Activated CD8-positive, alpha-beta T cell treated with anti-CD3 and anti-CD28 coated beads for 36 hours (primary cell): ENCODE measurements at regions not wholly inside any gene's neighbourhood (a gene's known extent, or its start where the extent isn't known, plus 50 kb on each side); places are given as distances from the start of the nearest gene placed in this dataset.

Source experiments
- ATAC-seq: fragments of 200-7000 bp; cut with Tn5 transposase; one replicate; pipeline ENCODE4 v1.10.0; 2021; ENCODE audit warnings: mild to moderate bottlenecking, moderate library complexity
- CTCF ChIA-PET: fragments of 350-600 bp; sonication (Branson Sonifier 250); formaldehyde crosslinking; loops from one replicate; lab custom pipeline; 2021; ENCODE audit warnings: antibody characterized with exemption; lab: Charles Lee
- POLR2A ChIA-PET: fragments of 350-600 bp; sonication (Branson Sonifier 250); formaldehyde crosslinking; loops from one replicate; lab custom pipeline; 2021; ENCODE audit warnings: antibody characterized with exemption; lab: Charles Lee
- DNase-seq: peaks from one replicate; pipeline ENCODE4 v3.0.0-alpha.2; 2020
- H3K27ac Mint-ChIP-seq: one replicate; pipeline ENCODE4 v1.8.0; 2021; ENCODE audit warnings: mild to moderate bottlenecking, mixed read lengths
- H3K27me3 Mint-ChIP-seq: one replicate; pipeline ENCODE4 v1.8.0; 2021; ENCODE audit warnings: mixed read lengths
- H3K36me3 Mint-ChIP-seq: one replicate; pipeline ENCODE4 v1.8.0; 2021; ENCODE audit warnings: low read depth, mixed read lengths
- H3K4me1 Mint-ChIP-seq: one replicate; pipeline ENCODE4 v1.8.0; 2021; ENCODE audit warnings: low read depth, mixed read lengths
- H3K4me3 Mint-ChIP-seq: one replicate; pipeline ENCODE4 v1.8.0; 2021; ENCODE audit warnings: mild to moderate bottlenecking, moderate library complexity, mixed read lengths
- H3K9me3 Mint-ChIP-seq: one replicate; pipeline ENCODE4 v1.8.0; 2021; ENCODE audit warnings: mixed read lengths
- CTCF ChIP-seq: fragments of 200-600 bp; IDR thresholded peaks from one replicate; pipeline ENCODE4 v1.8.0; 2022; ENCODE audit warnings: antibody characterized with exemption, mild to moderate bottlenecking
- intact Hi-C: fragments of 100-400 bp; cut with micrococcal nuclease; formaldehyde crosslinking; loops from one replicate; pipeline ENCODE4 v1.10.0; 2022

DNA sequence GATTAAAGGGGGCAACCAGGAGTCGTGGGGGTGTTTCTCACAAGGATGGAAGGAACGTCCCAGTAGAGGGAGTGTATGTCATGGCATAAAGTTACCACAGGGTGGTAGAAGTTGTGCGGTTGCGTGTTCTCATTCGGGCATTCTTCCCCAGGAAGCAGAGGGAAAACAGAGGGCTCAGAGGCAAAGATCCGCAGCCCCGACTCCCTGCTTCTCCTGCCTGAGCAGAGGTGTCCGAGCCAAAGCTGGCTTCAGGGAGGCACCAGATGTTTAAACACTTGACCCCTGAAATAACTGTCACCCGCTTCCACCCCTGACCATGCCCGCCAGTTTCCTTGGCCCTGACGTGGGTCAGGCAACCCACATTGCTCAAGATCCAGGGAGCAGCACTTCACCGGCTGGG lies 83.7 kb downstream of the EN1 start:
- ChIA-PET CTCF (no interaction called here), POLR2A (no interaction called here)
- Mint-ChIP-seq H3K9me3 (no peaks in the 10 kb centered on the region), H3K27ac (no peak overlapping the region), H3K27me3 (peaks cover 25% of the 10 kb centered on the region), H3K4me3 (no peak overlapping the region), H3K36me3 (no peaks in the 10 kb centered on the region), H3K4me1 (no peaks in the 10 kb centered on the region)
- TF ChIP-seq CTCF: no peak
- ATAC-seq (no peak), DNase-seq (no peak)
- intact Hi-C loops: no loop called here

GRCh38 chr2:118762290-118762689 lies 85.2 kb downstream of the EN1 start:
- H3K36me3 Mint-ChIP-seq: no peaks in the 10 kb centered on the region
- no peaks in the 10 kb centered on the region for H3K4me1 Mint-ChIP-seq
- no peak overlapping the region for H3K4me3 Mint-ChIP-seq
- DNase-seq (no peak), ATAC-seq (no peak)
- no peak for TF ChIP-seq CTCF
- no peaks in the 10 kb centered on the region for H3K9me3 Mint-ChIP-seq
- no peak overlapping the region for H3K27ac Mint-ChIP-seq
- H3K27me3 Mint-ChIP-seq: peaks cover 27% of the 10 kb centered on the region
- ChIA-PET POLR2A (no interaction called here), CTCF (no interaction called here)
- intact Hi-C loops: no loop called here

DNA sequence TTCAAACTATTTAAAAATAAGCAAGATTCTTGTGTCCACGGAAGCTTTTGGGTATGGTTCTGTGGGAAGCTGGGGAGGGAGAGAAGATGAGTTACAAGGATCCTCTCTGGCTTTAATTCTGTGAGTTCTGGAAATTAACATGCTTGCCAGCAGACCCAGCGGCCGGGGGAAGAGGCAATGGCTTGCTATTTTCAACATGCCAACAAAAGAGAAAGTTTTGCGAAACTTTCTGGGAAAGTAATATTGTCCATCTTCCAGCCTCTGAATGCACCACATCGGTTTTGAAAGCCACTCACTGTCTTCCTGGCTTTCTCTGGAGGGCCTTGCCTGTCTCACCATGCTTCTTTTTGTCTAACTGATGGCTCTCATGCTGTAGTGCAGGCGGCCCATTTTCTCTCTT lies 85.7 kb downstream of the EN1 start:
- no peaks in the 10 kb centered on the region for H3K9me3 Mint-ChIP-seq
- H3K27me3 Mint-ChIP-seq: peaks cover 27% of the 10 kb centered on the region
- H3K4me1 Mint-ChIP-seq: no peaks in the 10 kb centered on the region
- ATAC-seq (no peak), DNase-seq (no peak)
- H3K27ac Mint-ChIP-seq: no peak overlapping the region
- CTCF ChIA-PET: no interaction called here
- TF ChIP-seq CTCF: no peak
- H3K4me3 Mint-ChIP-seq: no peak overlapping the region
- intact Hi-C loops: no loop called here
- POLR2A ChIA-PET: no interaction called here
- H3K36me3 Mint-ChIP-seq: no peaks in the 10 kb centered on the region

GRCh38 chr2:118755901-118756300 lies 91.5 kb downstream of the EN1 start:
- Mint-ChIP-seq H3K27me3 (peaks cover 14% of the 10 kb centered on the region), H3K9me3 (no peaks in the 10 kb centered on the region), H3K4me1 (no peaks in the 10 kb centered on the region), H3K36me3 (no peaks in the 10 kb centered on the region), H3K27ac (no peak overlapping the region), H3K4me3 (no peak overlapping the region)
- ChIA-PET POLR2A (no interaction called here), CTCF (no interaction called here)
- DNase-seq (no peak), ATAC-seq (no peak)
- intact Hi-C loops: no loop called here
- TF ChIP-seq CTCF: no peak

- Mint-ChIP-seq H3K4me3 (no peak overlapping the region), H3K27ac (no peak overlapping the region), H3K9me3 (no peaks in the 10 kb centered on the region), H3K36me3 (no peaks in the 10 kb centered on the region), H3K27me3 (peaks cover 14% of the 10 kb centered on the region), H3K4me1 (no peaks in the 10 kb centered on the region)
- intact Hi-C loops: no loop called here
- POLR2A ChIA-PET: no interaction called here
- no peak for DNase-seq
- CTCF ChIA-PET: no interaction called here
- ATAC-seq: no peak
- TF ChIP-seq CTCF: no peak
These were observed 92.1 kb downstream of the EN1 start for GRCh38 chr2:118755384-118755783.
